GM12874 (cell line): ENCODE measurements at regions not wholly inside any gene's neighbourhood (a gene's known extent, or its start where the extent isn't known, plus 50 kb on each side); places are given as distances from the start of the nearest gene placed in this dataset.

ENCODE experiments used
- CTCF ChIP-seq: IDR thresholded peaks from 2 replicates; pipeline ENCODE4 v1.5.1; 2011; ENCODE audit warnings: low read depth, mild to moderate bottlenecking, control low read depth, low read length, moderate library complexity; ENCODE audit not compliant: insufficient read depth

- no peak for TF ChIP-seq CTCF
These were observed 421.7 kb downstream of the BMP2 start for GRCh38 chr20:7189231-7189630.

GRCh38 chr20:7193681-7194080 is 426.2 kb downstream of the BMP2 start:
- no peak for TF ChIP-seq CTCF

- no peak for TF ChIP-seq CTCF
These were observed 428.2 kb downstream of the BMP2 start for GRCh38 chr20:7195704-7196103.

- TF ChIP-seq CTCF = no peak
These were observed 429.0 kb downstream of the BMP2 start for GRCh38 chr20:7196481-7196880.

- no peak for TF ChIP-seq CTCF
These were observed 432.4 kb downstream of the BMP2 start for GRCh38 chr20:7199861-7200260.

- TF ChIP-seq CTCF = no peak
These were observed 439.8 kb downstream of the BMP2 start for GRCh38 chr20:7207186-7207798.

- TF ChIP-seq CTCF = no peak
These were observed 443.4 kb downstream of the BMP2 start for GRCh38 chr20:7210910-7211309.
